GM21381 (cell line): ENCODE measurements at regions not wholly inside any gene's neighbourhood (a gene's known extent, or its start where the extent isn't known, plus 50 kb on each side); places are given as distances from the start of the nearest gene placed in this dataset.

ENCODE experiments used
- ATAC-seq: cut with Tn5 transposase; IDR thresholded peaks from one replicate; pipeline ENCODE4 v1.9.1; 2021; ENCODE audit warnings: mild to moderate bottlenecking, moderate library complexity; ENCODE audit not compliant: unreplicated experiment

GRCh38 chr5:161235569-161235968 lies 311.0 kb downstream of the GABRB2 start:
- ATAC-seq = no peak

- ATAC-seq = no peak
These were observed 313.0 kb downstream of the GABRB2 start for GRCh38 chr5:161233553-161233952.

GRCh38 chr5:161230221-161230620 lies 316.3 kb downstream of the GABRB2 start:
- no peak for ATAC-seq

- no peak for ATAC-seq
These were observed 326.7 kb downstream of the GABRB2 start for GRCh38 chr5:161219816-161220215.

- ATAC-seq = no peak
These were observed 329.6 kb downstream of the GABRB2 start for GRCh38 chr5:161216877-161217276.

GRCh38 chr5:161212123-161212712 lies 334.3 kb downstream of the GABRB2 start:
- no peak for ATAC-seq

- no peak for ATAC-seq
These were observed 345.0 kb downstream of the GABRB2 start for GRCh38 chr5:161201558-161201957.

- no peak for ATAC-seq
These were observed 338.8 kb upstream of the ATP10B start for GRCh38 chr5:161190778-161191177.

- ATAC-seq = no peak
These were observed 338.1 kb upstream of the ATP10B start for GRCh38 chr5:161190086-161190485.

- no peak for ATAC-seq
These were observed 337.4 kb upstream of the ATP10B start for GRCh38 chr5:161189452-161189851.

- ATAC-seq = no peak
These were observed 331.5 kb upstream of the ATP10B start for GRCh38 chr5:161183559-161183958.

- ATAC-seq = no peak
These were observed 324.2 kb upstream of the ATP10B start for GRCh38 chr5:161176221-161176620.

- ATAC-seq = no peak
These were observed 317.8 kb upstream of the ATP10B start for GRCh38 chr5:161169776-161170175.

GRCh38 chr5:161167016-161167767 lies 315.2 kb upstream of the ATP10B start:
- no peak for ATAC-seq

GRCh38 chr5:161165998-161166660 lies 314.1 kb upstream of the ATP10B start:
- ATAC-seq = no peak

- ATAC-seq = no peak
These were observed 305.9 kb upstream of the ATP10B start for GRCh38 chr5:161157925-161158324.

GRCh38 chr5:161155451-161155850 lies 303.4 kb upstream of the ATP10B start:
- ATAC-seq = no peak

- ATAC-seq = no peak
These were observed 300.5 kb upstream of the ATP10B start for GRCh38 chr5:161152415-161152940.

GRCh38 chr5:161150441-161150988 lies 298.5 kb upstream of the ATP10B start:
- ATAC-seq = no peak

- no peak for ATAC-seq
These were observed 297.1 kb upstream of the ATP10B start for GRCh38 chr5:161149078-161149477.

- no peak for ATAC-seq
These were observed 286.9 kb upstream of the ATP10B start for GRCh38 chr5:161138751-161139455.
